Memory B cell (primary cell): ENCODE measurements at regions not wholly inside any gene's neighbourhood (a gene's known extent, or its start where the extent isn't known, plus 50 kb on each side); places are given as distances from the start of the nearest gene placed in this dataset.

Experiments
- ATAC-seq: fragments of 150-1000 bp; cut with Tn5 transposase; 2 replicates; pipeline ENCODE4 v1.10.0; 2021; ENCODE audit warnings: low read depth, mild to moderate bottlenecking, moderate library complexity
- DNase-seq, 2 donors: peaks; one replicate each; pipeline ENCODE4 v3.0.0; 2022; ENCODE audit warnings: low spot score in 2 of 2
- H3K27ac Mint-ChIP-seq: one replicate; pipeline ENCODE4 v1.8.0; 2022; ENCODE audit warnings: mild to moderate bottlenecking, moderate library complexity, mixed read lengths
- H3K27me3 Mint-ChIP-seq: one replicate; pipeline ENCODE4 v1.8.0; 2022; ENCODE audit warnings: mixed read lengths
- H3K36me3 Mint-ChIP-seq: one replicate; pipeline ENCODE4 v1.8.0; 2022; ENCODE audit warnings: mild to moderate bottlenecking, mixed read lengths
- H3K4me1 Mint-ChIP-seq: one replicate; pipeline ENCODE4 v1.8.0; 2022; ENCODE audit warnings: mixed read lengths
- H3K4me3 Mint-ChIP-seq: one replicate; pipeline ENCODE4 v1.8.0; 2022; ENCODE audit warnings: mild to moderate bottlenecking, moderate library complexity, mixed read lengths
- H3K9me3 Mint-ChIP-seq: one replicate; pipeline ENCODE4 v1.8.0; 2022; ENCODE audit warnings: mixed read lengths

GRCh38 chr9:2340046-2340760 lies 281.4 kb upstream of the VLDLR start:
- H3K9me3 Mint-ChIP-seq: no peaks in the 10 kb centered on the region
- H3K27ac Mint-ChIP-seq: no peak overlapping the region
- H3K4me3 Mint-ChIP-seq: no peak overlapping the region
- peaks cover 4% of the 10 kb centered on the region for H3K27me3 Mint-ChIP-seq
- no peaks in the 10 kb centered on the region for H3K36me3 Mint-ChIP-seq
- no peak for ATAC-seq
- DNase-seq: no peak
- H3K4me1 Mint-ChIP-seq: peaks cover 2% of the 10 kb centered on the region

GRCh38 chr9:2341126-2341525 lies 280.5 kb upstream of the VLDLR start:
- Mint-ChIP-seq H3K4me3 (no peak overlapping the region), H3K27me3 (peaks cover 4% of the 10 kb centered on the region), H3K36me3 (peaks cover under 1% of the 10 kb centered on the region), H3K4me1 (peaks cover 2% of the 10 kb centered on the region), H3K9me3 (peaks cover 1% of the 10 kb centered on the region), H3K27ac (no peak overlapping the region)
- DNase-seq: no peak
- ATAC-seq: no peak

- Mint-ChIP-seq H3K4me1 (no peaks in the 10 kb centered on the region), H3K9me3 (peaks cover 1% of the 10 kb centered on the region), H3K4me3 (no peak overlapping the region), H3K27me3 (peaks cover 2% of the 10 kb centered on the region), H3K36me3 (peaks cover 2% of the 10 kb centered on the region), H3K27ac (no peak overlapping the region)
- ATAC-seq (no peak), DNase-seq (no peak)
These were observed 279.6 kb upstream of the VLDLR start for GRCh38 chr9:2341956-2342355.

- no peak for DNase-seq
- ATAC-seq: no peak
- Mint-ChIP-seq H3K36me3 (peaks cover 2% of the 10 kb centered on the region), H3K4me1 (no peaks in the 10 kb centered on the region), H3K9me3 (peaks cover 7% of the 10 kb centered on the region), H3K27me3 (peaks cover 2% of the 10 kb centered on the region), H3K27ac (no peak overlapping the region), H3K4me3 (no peak overlapping the region)
These were observed 277.8 kb upstream of the VLDLR start for GRCh38 chr9:2343756-2344155.

- Mint-ChIP-seq H3K4me3 (no peak overlapping the region), H3K27ac (no peak overlapping the region), H3K9me3 (peaks cover 7% of the 10 kb centered on the region), H3K4me1 (no peaks in the 10 kb centered on the region), H3K36me3 (peaks cover 2% of the 10 kb centered on the region), H3K27me3 (peaks cover 2% of the 10 kb centered on the region)
- ATAC-seq: no peak
- DNase-seq: no peak
These were observed 277.2 kb upstream of the VLDLR start for GRCh38 chr9:2344436-2344835.

GRCh38 chr9:2345013-2345412 lies 276.6 kb upstream of the VLDLR start:
- H3K27me3 Mint-ChIP-seq: peaks cover 2% of the 10 kb centered on the region
- H3K9me3 Mint-ChIP-seq: peaks cover 7% of the 10 kb centered on the region
- no peak overlapping the region for H3K27ac Mint-ChIP-seq
- ATAC-seq (no peak), DNase-seq (no peak)
- no peak overlapping the region for H3K4me3 Mint-ChIP-seq
- H3K4me1 Mint-ChIP-seq: no peaks in the 10 kb centered on the region
- H3K36me3 Mint-ChIP-seq: peaks cover 2% of the 10 kb centered on the region

GRCh38 chr9:2346277-2346913 lies 275.2 kb upstream of the VLDLR start:
- Mint-ChIP-seq H3K27me3 (peaks cover 2% of the 10 kb centered on the region), H3K27ac (no peak overlapping the region), H3K36me3 (peaks cover 2% of the 10 kb centered on the region), H3K9me3 (peaks cover 7% of the 10 kb centered on the region), H3K4me3 (no peak overlapping the region), H3K4me1 (no peaks in the 10 kb centered on the region)
- no peak for DNase-seq
- no peak for ATAC-seq

- no peak for ATAC-seq
- H3K36me3 Mint-ChIP-seq: no peaks in the 10 kb centered on the region
- DNase-seq: no peak
- H3K9me3 Mint-ChIP-seq: peaks cover 5% of the 10 kb centered on the region
- no peaks in the 10 kb centered on the region for H3K4me1 Mint-ChIP-seq
- no peak overlapping the region for H3K4me3 Mint-ChIP-seq
- H3K27me3 Mint-ChIP-seq: peaks cover 11% of the 10 kb centered on the region
- no peak overlapping the region for H3K27ac Mint-ChIP-seq
These were observed 270.3 kb upstream of the VLDLR start for GRCh38 chr9:2351324-2351723.

GRCh38 chr9:2354216-2354615 lies 267.4 kb upstream of the VLDLR start:
- Mint-ChIP-seq H3K36me3 (no peaks in the 10 kb centered on the region), H3K27ac (no peak overlapping the region), H3K4me3 (no peak overlapping the region), H3K9me3 (no peaks in the 10 kb centered on the region), H3K27me3 (peaks cover 14% of the 10 kb centered on the region), H3K4me1 (no peaks in the 10 kb centered on the region)
- ATAC-seq: no peak
- DNase-seq: no peak

- DNase-seq (no peak), ATAC-seq (no peak)
- Mint-ChIP-seq H3K4me1 (no peaks in the 10 kb centered on the region), H3K27me3 (peaks cover 14% of the 10 kb centered on the region), H3K36me3 (no peaks in the 10 kb centered on the region), H3K9me3 (no peaks in the 10 kb centered on the region), H3K4me3 (no peak overlapping the region), H3K27ac (no peak overlapping the region)
These were observed 266.5 kb upstream of the VLDLR start for GRCh38 chr9:2354856-2355696.

GRCh38 chr9:2355697-2355983 lies 265.9 kb upstream of the VLDLR start:
- no peak for DNase-seq
- no peaks in the 10 kb centered on the region for H3K36me3 Mint-ChIP-seq
- H3K4me1 Mint-ChIP-seq: no peaks in the 10 kb centered on the region
- no peak for ATAC-seq
- no peaks in the 10 kb centered on the region for H3K9me3 Mint-ChIP-seq
- no peak overlapping the region for H3K27ac Mint-ChIP-seq
- no peak overlapping the region for H3K4me3 Mint-ChIP-seq
- peaks cover 14% of the 10 kb centered on the region for H3K27me3 Mint-ChIP-seq

GRCh38 chr9:2356041-2356790 lies 265.4 kb upstream of the VLDLR start:
- no peaks in the 10 kb centered on the region for H3K4me1 Mint-ChIP-seq
- H3K36me3 Mint-ChIP-seq: no peaks in the 10 kb centered on the region
- DNase-seq: no peak
- no peaks in the 10 kb centered on the region for H3K9me3 Mint-ChIP-seq
- no peak overlapping the region for H3K4me3 Mint-ChIP-seq
- H3K27ac Mint-ChIP-seq: no peak overlapping the region
- ATAC-seq: no peak
- H3K27me3 Mint-ChIP-seq: peaks cover 14% of the 10 kb centered on the region

- no peak for DNase-seq
- no peak for ATAC-seq
- Mint-ChIP-seq H3K27ac (no peak overlapping the region), H3K4me1 (no peaks in the 10 kb centered on the region), H3K9me3 (no peaks in the 10 kb centered on the region), H3K4me3 (no peak overlapping the region), H3K36me3 (no peaks in the 10 kb centered on the region), H3K27me3 (peaks cover 9% of the 10 kb centered on the region)
These were observed 261.6 kb upstream of the VLDLR start for GRCh38 chr9:2359891-2360471.

- H3K4me1 Mint-ChIP-seq: no peaks in the 10 kb centered on the region
- no peaks in the 10 kb centered on the region for H3K9me3 Mint-ChIP-seq
- no peak for DNase-seq
- H3K36me3 Mint-ChIP-seq: no peaks in the 10 kb centered on the region
- H3K27ac Mint-ChIP-seq: no peak overlapping the region
- peaks cover 4% of the 10 kb centered on the region for H3K27me3 Mint-ChIP-seq
- ATAC-seq: no peak
- no peak overlapping the region for H3K4me3 Mint-ChIP-seq
These were observed 259.4 kb upstream of the VLDLR start for GRCh38 chr9:2362150-2362549.
